GM12872 (cell line): ENCODE measurements at regions not wholly inside any gene's neighbourhood (a gene's known extent, or its start where the extent isn't known, plus 50 kb on each side); places are given as distances from the start of the nearest gene placed in this dataset.

ENCODE experiments used
- CTCF ChIP-seq: IDR thresholded peaks from 3 replicates; pipeline ENCODE4 v1.5.1; 2011; ENCODE audit warnings: low read depth, mild to moderate bottlenecking, low read length, moderate library complexity; ENCODE audit not compliant: insufficient read depth

GRCh38 chr16:65884018-65884417 lies 482.5 kb upstream of the CDH5 start:
- no peak for TF ChIP-seq CTCF

GRCh38 chr16:65878347-65878746 lies 488.1 kb upstream of the CDH5 start:
- no peak for TF ChIP-seq CTCF

- TF ChIP-seq CTCF: no peak
These were observed 489.9 kb upstream of the CDH5 start for GRCh38 chr16:65876624-65877023.

- TF ChIP-seq CTCF: no peak
These were observed 490.5 kb upstream of the CDH5 start for GRCh38 chr16:65876056-65876408.

- no peak for TF ChIP-seq CTCF
These were observed 491.0 kb upstream of the CDH5 start for GRCh38 chr16:65875381-65876055.

- no peak for TF ChIP-seq CTCF
These were observed 497.2 kb upstream of the CDH5 start for GRCh38 chr16:65869261-65869660.

- TF ChIP-seq CTCF: no peak
These were observed 499.1 kb upstream of the CDH5 start for GRCh38 chr16:65867276-65867960.
